GM12873 (cell line): ENCODE measurements at regions not wholly inside any gene's neighbourhood (a gene's known extent, or its start where the extent isn't known, plus 50 kb on each side); places are given as distances from the start of the nearest gene placed in this dataset.

Experiments used
- TF ChIP-seq, protein P1 (sequence below): IDR thresholded peaks from 2 replicates; pipeline ENCODE4 v1.5.1; 2012; ENCODE audit warnings: low read depth, mild to moderate bottlenecking, moderate library complexity, low read length, control low read depth; ENCODE audit not compliant: insufficient read depth; ENCODE audit errors: missing control alignments

DNA sequence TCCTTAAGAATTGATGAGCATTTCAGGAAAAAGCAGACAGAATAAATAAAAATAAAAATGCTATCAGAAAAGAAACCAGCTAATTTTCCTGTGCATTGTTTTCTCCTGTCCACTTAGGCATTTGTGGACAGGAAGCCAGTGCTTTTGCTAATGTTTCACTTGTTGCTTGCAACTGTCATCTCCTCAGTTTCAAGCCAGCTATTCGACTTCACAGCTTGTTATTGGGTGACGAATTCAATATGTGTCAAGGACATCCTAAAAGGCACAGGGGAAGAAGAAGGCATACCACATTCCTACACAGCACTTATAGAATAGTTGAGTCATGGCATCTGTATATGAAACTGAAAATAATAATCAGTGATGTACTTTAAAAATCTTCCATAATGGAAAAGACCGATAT, 530.6 kb upstream of the KIRREL3 start:
- TF ChIP-seq, protein P1, sequence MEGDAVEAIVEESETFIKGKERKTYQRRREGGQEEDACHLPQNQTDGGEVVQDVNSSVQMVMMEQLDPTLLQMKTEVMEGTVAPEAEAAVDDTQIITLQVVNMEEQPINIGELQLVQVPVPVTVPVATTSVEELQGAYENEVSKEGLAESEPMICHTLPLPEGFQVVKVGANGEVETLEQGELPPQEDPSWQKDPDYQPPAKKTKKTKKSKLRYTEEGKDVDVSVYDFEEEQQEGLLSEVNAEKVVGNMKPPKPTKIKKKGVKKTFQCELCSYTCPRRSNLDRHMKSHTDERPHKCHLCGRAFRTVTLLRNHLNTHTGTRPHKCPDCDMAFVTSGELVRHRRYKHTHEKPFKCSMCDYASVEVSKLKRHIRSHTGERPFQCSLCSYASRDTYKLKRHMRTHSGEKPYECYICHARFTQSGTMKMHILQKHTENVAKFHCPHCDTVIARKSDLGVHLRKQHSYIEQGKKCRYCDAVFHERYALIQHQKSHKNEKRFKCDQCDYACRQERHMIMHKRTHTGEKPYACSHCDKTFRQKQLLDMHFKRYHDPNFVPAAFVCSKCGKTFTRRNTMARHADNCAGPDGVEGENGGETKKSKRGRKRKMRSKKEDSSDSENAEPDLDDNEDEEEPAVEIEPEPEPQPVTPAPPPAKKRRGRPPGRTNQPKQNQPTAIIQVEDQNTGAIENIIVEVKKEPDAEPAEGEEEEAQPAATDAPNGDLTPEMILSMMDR, result no peak

DNA sequence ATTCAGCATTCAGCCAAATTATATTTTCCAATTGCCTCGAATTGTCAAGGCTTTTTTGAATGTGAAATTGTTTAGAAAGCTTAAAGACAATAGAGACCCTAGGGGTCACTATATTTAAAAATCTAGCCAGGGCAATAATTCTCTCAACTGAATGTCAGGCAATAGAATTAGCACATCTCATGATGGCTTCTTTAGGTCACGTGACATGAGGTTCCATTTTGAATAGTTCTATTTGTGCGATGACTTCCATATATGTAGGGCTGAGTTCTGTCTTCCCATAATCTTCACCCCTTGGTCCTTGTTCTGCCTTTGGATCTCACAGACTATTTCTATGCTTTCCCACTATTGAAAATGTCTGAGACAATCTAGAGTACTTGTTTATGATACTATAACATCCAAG, 527.7 kb upstream of the KIRREL3 start:
- TF ChIP-seq, protein P1, result no peak

DNA sequence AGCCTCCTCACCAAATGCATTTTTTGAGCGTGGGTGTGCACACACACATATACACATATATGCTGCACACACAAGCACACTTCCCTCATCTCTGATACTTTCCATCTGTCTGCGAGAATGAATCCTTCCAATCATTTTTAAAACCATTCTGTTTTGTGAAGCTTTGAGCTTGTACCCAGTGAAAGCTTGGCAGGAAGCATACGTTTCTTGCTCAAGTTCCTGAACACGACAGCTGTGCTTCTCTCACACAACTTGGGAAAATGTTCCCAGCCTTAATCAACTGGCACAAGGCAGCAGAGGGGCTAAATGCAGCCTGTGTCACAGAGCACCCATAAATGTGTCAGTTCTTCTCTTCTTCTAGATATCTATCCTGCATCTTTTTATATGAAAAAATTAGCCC, 524.0 kb upstream of the KIRREL3 start:
- TF ChIP-seq, protein P1, result no peak

DNA sequence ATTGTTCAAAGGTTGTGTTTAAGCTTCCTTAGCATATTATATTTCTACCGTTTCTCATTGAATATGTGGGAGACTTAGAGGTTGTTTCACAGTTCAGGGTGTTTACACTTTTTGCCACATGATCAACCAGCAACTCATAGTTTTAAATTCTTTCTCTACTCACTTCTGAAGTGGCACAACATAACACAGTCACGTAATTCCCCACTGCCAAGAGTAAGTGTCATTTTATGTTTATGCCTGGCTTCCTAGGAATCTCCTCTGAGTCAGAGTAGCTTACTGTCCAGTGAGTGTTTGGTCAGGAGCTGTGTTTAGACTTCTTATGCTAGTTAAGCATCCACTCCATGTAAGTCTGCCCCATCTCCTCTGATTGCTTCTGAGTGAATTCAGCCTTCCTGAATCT, 520.8 kb upstream of the KIRREL3 start:
- TF ChIP-seq, protein P1, result no peak

DNA sequence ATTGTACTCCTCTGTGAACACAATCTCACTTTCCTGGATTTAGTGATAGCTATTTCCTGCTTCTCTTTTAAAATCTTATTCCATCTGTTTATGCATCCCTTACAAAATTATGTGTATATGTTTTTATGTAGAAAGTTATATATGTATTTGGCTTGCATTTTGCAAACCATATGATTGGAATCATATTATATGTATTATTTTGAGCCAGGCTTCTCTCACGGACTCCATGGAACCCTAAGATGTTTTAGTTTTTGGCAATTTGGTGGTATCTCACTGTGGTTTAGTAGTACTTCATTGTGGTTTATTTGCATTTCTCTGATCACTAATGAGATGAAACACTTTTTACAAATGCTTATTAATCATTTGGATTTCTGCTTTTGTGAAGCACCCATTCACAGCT, 507.3 kb upstream of the KIRREL3 start:
- TF ChIP-seq, protein P1, result no peak

DNA sequence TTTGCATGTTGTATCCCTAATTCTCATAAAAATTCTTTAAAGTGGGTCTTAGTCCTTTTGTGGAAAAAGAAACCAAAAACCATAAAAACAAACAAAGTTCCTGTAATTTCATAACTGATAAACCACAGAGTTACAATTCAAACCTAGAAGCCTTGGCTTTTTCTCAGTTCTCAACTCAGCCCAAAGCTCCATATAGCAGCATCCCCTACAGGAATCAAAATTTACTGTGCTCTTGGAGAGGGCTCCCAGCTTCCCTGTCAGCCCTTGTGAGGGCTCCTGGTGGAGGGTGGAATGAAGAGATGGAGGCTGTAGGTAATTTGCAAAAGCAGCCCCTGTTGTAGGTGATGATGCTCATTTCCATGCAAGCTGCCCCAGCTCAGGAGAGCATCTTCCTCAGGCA, 506.1 kb upstream of the KIRREL3 start:
- TF ChIP-seq, protein P1, result no peak

DNA sequence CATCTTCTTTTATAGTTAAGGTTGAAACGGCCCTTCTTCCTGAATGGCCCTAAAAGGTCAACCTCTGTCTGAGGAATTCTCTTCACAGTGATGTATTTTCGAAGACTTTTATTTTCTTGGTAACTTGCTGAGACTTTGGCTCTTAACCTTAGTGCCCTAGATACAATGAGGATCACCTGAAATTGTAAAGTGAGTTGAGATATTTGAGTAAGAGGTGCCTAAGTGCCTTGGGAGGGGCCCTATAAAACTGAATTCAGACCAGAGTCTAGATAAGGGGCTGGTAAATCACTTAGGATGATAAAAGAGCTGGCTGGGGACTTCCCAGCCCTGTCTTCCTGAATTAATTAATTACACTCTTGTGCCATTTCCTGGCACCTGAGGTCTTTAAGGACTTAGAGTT, 505.6 kb upstream of the KIRREL3 start:
- TF ChIP-seq, protein P1, result no peak
